Fibroblast of lung (primary cell): ENCODE measurements at regions not wholly inside any gene's neighbourhood (a gene's known extent, or its start where the extent isn't known, plus 50 kb on each side); places are given as distances from the start of the nearest gene placed in this dataset.

Experiments used
- CTCF ChIP-seq, 2 donors: IDR thresholded peaks in 1 of 2; conservative IDR thresholded peaks in 1 of 2; 1 replicate in 1 of 2; 2 replicates in 1 of 2; pipeline ENCODE4 v1.5.1; 2011 to 2012; ENCODE audit warnings: low read length in 2 of 2, control low read depth in 1 of 2, inconsistent platforms in 1 of 2, low read depth in 1 of 2, mild to moderate bottlenecking in 1 of 2
- EZH2 ChIP-seq: IDR thresholded peaks from 2 replicates; pipeline ENCODE4 v1.5.1; 2012; ENCODE audit warnings: low read length, control low read depth, mild to moderate bottlenecking; ENCODE audit errors: missing control alignments

GRCh38 chr22:49444781-49445180 lies 382.9 kb downstream of the BRD1 start:
- TF ChIP-seq CTCF (conservative IDR thresholded peaks at IDR 0.05 in 1 of 2, IDR thresholded peaks at IDR 0.05 in 1 of 2; ENCODE audit: low read depth in 1 of 2, low read length in 2 of 2): no peak
- no peak for TF ChIP-seq EZH2
